Iris pigment epithelial cell (primary cell): ENCODE measurements at regions not wholly inside any gene's neighbourhood (a gene's known extent, or its start where the extent isn't known, plus 50 kb on each side); places are given as distances from the start of the nearest gene placed in this dataset.
"Not testable (repeated sequence)": the region's sequence is repeated elsewhere in the genome, so short reads cannot be mapped to it uniquely, and the experiment has no call there.

Experiments used
- DNase-seq: peaks from one replicate; pipeline ENCODE4 v3.0.0-alpha.2; 2011; ENCODE audit warnings: low read depth

DNA sequence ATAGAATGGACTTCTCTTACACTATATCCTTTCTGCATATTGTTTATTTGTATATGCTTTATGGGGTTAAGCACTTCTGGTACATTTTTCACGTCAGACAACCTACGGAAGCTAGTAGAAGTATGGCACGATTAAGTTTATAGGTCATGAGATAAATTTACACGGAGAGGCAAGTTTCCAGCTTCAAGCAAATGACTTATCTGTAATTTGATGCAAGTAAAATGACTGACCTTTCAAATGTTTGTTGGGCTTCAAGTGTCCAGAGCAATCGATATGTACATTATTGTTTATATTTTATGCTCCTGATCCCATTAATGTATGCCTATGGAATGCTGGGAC is 97.5 kb upstream of the EFEMP1 start:
- DNase-seq: no peak

DNA sequence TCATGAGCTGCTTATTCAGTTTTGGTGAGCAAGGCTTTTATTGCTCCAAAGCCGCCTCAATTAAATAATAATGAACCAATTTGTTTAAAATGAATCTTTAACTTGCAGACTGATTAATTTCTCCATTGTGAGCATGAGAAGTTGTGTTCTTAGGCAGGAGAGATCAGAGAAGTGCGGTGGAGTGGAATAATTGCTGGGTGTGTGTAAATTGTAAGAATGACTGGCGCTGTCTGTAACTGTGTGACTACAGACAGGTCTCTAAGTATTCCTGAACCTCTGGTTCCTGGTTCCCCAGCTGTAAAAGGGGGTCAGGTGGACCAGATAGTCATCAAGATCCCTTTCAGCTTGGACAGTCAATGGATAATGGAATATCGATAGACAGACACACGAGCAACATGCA is 98.0 kb upstream of the EFEMP1 start:
- no peak for DNase-seq

DNA sequence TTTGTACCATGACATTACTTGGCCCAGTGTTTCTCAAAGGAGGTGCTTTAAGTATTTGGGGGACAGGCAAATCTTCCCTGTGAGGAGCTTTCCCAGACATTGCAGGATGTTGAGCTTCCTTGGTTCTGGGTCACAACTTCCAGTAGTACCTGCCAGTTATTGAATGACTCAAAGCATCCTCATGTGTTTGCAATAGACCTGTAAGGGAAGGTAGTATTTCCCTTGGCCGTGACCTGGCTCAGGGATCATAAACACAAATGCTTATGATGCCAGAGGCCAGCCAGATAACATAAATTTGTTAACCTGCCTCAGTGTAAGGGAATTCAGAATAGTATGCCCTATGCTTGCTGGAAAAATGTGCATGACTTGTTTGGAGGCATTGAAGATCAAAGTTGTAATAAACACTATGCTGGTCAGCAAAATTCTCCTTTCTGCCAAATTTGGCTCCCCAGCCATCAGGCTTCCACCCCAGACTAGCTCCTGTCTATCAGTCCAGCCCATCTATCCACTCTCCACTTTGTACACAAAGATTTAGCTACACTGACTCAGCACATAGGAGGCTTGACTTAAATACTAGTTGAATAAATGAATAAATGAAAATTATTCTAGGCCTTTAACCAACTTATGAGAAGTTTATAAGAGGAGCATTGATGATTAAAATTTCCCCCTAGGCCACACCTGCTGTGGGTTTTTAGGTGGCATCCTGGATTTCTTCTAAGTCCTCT is 102.0 kb upstream of the EFEMP1 start:
- DNase-seq: no peak

DNA sequence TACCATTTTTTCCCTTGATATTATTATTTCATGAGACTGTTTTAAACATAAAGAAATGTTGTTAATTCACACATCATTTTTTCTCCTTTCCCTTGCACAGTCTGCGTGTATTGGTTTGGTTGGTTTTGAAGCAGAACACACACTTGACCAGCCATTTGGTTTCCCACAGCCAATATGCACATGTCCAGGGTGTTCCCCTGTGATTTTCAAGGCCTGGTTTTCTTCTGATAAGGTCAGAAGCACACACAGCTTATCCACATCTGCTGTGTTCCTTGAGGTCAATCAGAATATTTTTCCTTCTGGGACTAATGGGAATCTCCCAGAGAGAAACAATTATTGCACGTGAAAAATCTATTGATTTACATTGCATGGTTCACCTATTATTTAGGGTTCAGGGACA is 103.2 kb upstream of the EFEMP1 start:
- DNase-seq: no peak

DNA sequence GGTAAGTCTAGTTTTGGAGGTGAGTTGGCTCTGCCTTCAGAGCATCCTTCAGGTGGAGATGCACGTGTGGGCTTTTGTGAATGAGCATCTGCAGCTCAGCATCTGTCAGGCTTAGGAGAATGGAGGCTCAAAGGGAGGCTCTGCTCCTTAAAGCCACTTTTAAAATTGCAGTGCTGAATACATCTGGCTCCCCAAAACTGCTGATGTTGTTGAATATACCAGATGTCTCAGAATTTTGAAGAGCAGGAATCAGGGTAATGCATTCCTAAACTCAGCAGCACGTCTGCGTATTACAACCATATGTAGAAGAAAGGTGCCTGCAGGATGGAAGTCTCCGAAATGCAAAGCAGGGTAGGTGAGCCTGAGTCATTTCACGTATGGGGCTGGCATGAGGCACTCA is 106.5 kb upstream of the EFEMP1 start:
- no peak for DNase-seq

DNA sequence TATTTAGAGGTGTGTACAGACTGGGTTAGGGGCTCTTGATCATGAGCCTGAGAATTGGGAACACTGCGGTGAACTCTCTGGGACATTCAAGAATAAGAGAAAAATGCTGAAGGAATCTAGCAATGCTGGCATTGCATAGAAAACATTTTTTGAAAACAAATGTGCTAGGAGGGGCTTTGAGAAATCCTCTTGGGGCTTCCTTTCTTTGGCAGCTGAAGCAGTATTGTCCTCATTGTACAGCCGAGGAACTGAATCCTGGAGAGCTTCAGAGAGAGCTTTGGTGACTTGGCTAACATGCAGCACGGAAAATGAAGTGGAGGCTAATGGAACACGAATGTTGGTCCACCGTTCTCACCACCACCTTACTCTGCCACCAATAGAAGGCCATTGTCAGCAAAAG is 107.3 kb upstream of the EFEMP1 start:
- DNase-seq: no peak

DNA sequence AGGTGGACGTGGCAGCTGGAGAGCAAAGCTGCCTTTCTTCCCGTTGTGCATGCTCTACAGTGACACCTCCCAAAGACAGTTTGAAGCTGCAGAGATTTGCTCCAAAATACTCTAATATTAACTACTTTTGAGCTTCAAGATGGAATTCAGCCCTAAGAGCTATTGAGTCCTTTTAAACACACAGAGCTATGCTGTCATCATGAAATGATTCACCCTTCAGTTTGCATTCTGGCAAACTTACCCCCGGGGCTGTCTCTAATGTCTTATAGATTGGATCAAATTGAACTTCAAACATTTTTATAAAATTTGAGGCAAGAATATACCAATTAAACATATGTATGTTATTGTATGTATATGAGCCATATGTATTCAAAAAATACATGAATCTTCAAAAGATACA is 110.7 kb upstream of the EFEMP1 start:
- no peak for DNase-seq

DNA sequence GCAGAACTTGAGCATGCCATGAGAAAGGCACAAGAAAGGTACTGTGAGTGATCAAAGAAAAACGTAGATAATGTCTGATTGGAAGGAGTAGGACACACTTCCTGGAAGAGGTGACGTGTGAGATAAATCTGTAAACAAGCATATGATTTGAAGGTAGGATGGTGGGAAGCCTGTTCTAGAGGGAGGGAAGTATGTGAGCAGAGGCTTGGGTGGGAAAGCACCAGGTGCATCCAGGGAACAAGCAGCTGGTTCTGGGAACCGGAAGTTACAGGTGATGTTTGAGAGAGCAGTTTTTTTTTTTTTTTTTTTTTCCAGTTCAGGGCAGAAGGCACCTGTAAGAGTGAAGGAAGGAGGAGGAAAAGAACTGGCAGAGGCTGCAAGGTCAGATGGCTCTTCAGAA is 116.6 kb upstream of the EFEMP1 start:
- DNase-seq: no peak

DNA sequence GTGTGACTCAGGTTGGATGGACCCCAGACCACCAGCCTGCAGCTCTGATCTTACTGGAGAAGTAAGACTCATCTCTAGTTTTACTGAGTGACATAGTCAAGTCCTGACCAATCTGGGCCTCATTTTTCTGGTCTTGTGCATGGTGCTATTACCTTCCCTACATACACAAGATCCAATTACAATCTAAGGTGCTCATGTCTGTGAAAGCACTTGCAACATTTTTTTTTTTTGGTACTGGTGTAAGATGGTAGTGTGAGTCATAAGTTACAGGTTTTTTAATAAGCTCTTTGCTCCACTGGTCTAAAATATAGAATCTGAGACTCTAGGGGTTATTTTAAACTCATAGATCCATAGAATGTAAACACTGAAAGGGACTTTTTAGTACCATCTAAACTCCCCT is 117.3 kb upstream of the EFEMP1 start:
- no peak for DNase-seq

DNA sequence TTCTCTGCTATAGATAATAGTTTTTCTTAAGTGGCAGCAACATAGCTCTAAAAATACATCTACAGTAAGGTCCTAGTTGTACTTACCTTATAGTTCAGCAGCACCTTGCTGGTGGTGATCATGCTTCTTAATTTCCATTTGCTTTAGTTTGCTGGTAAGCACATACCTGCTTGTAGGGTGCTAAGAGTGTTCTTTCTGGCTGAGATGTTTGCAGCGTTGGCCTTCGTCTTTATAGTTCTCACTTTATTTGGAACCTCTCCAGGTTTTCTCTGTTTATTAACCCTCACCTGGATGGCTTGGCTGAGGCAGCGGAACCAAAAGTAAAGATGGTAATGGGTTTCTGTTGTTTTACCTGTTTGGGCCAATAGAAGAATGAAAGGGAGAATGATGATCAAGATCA is 123.6 kb upstream of the EFEMP1 start:
- no peak for DNase-seq

DNA sequence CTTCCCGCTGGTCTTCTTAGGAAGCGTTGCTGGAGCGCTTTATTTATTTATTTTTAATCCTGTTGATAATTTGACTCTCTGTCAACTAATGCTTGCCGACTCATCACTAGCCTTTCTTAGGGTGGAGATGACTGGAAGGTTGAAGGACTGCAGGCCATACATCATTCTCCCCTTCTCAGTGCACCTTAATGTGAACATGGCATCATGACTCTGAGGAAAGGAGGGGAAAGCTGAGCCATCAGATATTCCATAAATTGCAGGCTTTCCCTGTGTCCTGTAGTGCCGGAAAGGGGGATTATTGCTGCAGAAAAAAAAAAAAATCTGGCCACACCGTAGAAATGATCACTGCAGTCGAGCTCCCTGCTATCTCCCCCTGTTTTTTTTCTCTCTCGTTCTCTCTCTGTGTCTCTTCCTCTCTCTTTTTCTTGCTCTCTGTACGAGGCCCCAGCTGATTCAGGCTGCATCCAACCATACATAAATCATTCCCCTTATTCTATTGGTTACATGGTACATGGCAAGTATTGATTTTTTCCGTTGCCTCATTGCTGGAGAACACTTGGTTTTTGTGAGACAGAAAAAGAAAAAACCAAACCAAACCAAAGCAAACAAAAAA is 125.8 kb upstream of the EFEMP1 start:
- no peak for DNase-seq

DNA sequence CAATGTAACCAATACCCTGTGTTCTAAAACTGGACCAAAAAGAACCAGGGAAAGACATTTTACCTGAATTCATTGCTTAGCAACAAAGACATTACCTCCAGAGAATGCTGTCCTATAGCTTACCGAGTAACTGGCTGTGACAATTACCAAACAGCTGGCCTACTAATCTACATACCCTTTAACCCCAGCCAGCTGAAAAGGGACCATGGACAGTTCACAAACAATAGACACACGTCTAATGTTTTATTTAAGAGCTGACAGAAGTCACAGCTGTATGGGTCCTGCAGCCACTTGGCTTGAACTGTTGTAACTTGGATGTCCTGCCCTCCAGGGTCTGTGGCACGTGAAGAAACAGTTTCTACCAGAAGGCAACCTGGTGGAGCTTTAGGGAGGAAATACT is 130.1 kb upstream of the EFEMP1 start:
- DNase-seq: no peak

DNA sequence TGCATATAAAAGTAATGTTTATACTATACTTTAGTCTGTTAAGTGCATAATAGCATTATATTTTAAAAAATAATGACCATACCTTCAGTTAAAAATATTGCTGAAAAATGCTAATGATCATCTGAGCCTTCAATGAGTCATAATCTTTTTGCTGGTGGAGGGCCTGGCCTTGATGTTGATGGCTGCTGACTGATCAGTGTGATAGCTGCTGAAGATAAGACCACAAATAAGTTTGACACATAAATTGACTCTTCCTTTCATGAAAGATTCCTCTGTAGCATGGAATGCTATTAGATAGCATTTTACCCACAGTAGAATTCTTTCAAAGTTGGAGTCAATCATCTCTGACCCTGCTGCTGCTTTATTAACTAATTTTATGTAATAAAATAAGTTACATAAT is 128.4 kb upstream of the CCDC85A start:
- no peak for DNase-seq

DNA sequence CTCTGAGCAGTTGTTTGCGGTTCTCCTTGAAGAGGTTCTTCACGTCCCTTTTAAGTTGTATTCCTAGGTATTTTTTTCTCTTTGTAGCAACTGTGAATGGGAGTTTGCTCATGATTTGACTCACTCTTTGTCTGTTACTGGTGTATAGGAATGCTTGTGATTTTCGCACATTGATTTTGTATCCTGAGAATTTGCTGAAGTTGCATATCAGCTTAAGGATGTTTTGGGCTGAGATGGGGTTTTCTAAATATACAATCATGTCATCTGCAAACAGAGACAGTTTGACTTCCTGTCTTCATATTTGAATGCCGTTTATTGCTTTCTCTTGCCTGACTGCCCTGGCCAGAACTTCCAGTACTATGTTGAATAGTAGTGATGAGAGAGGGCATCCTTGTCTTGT is 122.5 kb upstream of the CCDC85A start:
- DNase-seq: not testable (repeated sequence)

DNA sequence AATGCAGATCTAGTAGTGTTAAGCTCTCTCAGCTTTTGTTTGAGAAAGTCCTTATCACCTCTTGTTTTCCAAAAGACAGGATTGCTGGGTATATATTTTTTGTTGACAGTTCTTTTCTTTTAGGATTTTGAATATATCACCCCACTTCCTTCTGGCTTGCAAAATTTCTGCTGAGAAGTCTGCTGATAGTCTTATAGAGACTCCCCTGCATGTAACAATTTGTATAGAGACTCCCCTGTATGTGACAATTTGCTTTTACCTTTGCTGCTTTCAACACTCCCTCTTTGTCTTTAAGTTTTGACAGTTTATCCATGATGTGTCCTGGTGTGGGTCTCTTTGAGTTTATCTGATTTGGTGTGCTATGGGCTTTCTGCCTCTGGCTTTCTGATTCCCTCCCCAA is 115.0 kb upstream of the CCDC85A start:
- DNase-seq: no peak

DNA sequence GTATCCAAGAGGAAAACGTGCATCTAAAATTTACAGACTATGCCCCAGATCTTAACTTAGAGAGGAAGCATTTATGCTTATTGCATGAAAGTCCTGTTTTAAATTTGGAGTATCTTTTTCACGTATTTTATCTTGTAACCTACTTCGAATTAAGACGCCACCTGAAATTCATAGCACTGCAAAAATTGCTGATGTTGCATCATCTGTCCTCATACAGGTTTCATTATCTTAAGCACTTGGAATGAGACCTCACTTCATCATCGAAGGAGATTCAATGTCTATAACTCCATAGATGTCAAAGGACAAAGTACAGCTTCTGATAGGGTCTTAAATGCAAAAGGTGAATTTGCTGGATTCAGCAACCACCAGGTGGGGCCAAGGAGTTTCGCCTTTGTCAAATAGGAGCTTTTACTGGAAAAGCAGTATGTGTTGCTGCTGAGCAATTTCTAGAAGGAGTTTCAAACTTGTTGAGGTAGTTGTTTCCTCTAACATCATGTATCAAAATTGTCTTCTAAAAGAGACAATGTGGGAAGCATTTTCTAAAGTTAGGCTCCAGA is 106.4 kb upstream of the CCDC85A start:
- DNase-seq: peak; percentile 24

DNA sequence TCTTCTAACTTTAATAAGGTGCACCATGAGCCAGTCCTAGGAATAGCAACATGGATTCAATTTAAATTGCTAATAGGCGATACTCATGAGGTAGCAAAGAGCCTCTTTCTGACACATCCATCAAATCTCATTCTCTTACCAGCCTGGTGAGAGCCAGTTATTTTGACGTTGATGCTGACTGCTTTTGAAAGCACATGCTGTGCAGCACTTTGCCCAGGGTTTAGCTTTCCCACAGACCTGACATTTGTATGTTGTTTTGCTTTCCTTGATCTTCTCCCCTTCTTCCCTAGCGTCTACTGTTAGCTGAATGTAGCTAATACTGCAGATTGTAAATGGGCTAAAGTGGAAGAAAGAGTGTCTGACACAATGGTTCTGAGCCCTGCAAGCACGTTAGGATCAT is 101.1 kb upstream of the CCDC85A start:
- DNase-seq: no peak

DNA sequence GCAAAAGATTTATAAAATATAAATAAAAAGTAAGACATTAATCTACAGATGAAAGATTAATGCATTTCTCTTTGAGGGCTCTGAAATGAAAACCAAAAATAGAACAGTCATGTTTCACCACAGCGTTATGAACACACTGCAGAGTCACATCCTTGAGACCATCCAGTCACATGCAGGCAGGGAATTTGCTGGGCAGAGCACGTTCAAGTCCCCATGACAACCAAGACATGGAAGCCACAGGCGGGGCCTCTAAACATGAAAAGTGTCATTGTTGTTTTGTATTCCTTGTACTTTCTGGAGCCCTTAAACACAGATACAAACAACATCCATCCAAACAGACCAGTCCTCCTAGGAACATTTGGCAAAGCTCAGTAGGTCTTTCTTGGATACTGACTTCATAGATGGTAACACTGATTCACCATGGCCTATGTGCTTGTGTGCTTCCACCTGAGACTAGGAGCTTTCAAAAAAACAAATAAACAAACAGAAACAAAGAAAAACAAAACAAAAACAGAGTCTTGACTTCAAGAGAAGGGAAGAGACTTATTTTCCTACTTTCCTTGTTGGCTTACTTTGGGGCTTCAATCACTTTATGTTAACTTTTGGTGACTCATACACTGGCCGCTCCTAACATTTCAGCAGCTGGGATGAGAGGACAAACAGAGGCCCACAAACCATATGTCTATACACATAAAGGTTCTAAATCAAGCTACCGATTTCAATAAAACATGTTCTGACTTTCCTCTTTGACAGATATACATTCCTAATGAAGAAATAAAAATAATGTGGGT is 99.5 kb upstream of the CCDC85A start:
- no peak for DNase-seq

DNA sequence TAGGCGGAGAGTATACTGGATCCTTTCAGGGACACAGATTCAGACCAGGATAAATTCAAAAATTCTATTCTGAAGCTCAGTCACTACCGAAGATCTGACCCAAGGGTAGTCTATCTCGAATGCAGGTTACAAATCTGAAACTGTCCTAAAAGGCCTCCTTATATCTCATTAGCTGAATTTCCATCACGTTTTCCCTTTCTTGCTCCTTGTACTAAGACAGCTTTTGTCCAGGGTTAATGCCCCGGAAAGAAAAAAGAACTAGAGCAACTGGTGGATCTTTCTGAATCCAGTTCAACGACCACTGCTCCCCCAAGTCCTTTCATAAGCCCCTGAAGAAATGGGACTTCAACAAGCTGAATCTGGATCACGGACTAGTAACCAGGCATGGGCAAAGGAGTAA is 97.5 kb upstream of the CCDC85A start:
- no peak for DNase-seq

DNA sequence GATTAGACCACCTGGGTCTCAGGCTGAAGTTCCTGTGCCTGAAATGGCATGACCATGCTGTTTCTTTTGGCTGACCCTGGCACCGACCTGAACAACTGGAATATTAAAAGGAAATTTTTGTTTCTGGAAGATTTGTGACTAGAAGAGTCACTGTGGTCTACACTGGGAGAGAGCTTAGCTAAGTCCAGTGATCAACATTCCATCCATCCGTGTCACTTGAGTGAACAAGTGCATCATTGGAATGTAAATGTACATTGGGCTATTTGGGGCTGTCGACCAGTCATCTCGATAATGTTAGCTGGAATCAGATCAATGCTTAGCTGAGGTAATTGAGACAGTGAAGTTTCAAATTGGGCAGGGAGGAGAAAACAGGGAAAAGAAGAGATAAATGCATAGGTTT is 95.4 kb upstream of the CCDC85A start:
- DNase-seq: peak; percentile 10

DNA sequence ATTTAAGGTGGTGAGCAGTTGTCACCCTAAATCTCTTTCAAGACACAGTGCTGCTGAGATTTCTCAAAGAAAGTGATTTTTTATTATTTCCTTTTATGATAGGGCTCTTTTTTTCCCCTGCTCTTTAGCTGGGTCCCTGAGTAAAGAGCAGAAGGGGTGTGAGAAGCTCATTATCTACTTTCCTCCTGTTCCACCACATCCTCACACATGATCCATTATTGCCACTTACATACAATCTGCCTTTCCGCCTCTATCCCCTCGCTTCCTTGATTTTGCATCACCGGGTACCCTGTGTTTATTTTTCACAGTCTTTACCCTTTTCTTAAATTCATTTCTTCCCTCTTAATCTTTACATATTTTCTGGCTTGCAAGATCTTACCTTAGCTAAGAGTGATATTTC is 93.9 kb upstream of the CCDC85A start:
- no peak for DNase-seq

DNA sequence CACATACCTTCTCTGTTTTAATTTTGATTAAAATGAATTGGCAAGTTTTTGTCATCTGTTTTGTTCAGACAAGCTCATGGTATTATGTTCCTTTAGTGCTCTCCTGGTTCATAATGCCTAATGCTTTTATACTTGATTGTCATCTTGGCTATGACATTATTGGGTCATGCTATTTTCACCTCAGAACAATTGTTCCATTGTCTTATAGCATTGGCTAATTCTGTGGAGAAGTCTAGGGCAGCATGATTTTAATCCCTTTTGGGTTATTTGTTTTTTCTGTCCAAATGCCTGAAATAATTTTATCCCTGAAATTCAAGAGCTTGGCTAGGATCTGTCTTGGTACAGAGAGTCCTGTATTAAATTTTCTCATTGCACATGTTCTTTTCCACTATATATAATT is 83.8 kb upstream of the CCDC85A start:
- no peak for DNase-seq

DNA sequence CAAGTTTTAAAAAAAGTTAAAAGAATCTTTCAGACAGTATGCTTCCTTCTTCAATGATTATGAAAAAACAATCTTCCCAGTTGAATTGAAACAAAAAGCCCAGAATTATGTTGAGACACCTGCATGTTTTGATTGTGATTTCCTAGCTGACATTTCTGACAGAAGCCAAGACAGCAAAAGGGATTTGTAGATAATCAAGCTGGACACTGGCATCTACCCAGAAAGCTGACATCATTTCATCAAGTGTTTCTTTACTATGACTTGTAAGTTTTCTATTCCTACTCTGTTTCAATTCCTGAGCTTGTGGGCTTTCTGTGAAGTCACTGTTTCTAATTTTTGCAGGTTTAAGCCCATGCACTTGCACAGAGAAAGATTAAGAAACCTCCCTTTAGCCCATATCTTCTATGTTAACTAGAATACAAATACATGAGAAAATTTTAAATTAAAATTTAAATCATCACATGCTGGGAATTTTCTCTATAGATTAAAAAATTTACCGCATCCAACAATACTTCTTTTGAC is 82.9 kb upstream of the CCDC85A start:
- peak; percentile 50 for DNase-seq
